Activated CD8-positive, alpha-beta memory T cell treated with anti-CD3 and anti-CD28 coated beads for 1 hour (primary cell): ENCODE measurements at regions not wholly inside any gene's neighbourhood (a gene's known extent, or its start where the extent isn't known, plus 50 kb on each side); places are given as distances from the start of the nearest gene placed in this dataset.

Experiments
- DNase-seq, 2 donors: peaks; one replicate each; pipeline ENCODE4 v3.0.0-alpha.2; 2020; ENCODE audit warnings: low read depth in 1 of 2; ENCODE audit errors: extremely low read depth in 1 of 2

GRCh38 chr10:75347186-75347585 is 54.4 kb downstream of the ZNF503 start:
- no peak for DNase-seq

GRCh38 chr10:75345738-75346137 is 55.8 kb downstream of the ZNF503 start:
- DNase-seq, result no peak

GRCh38 chr10:75344170-75344569 is 57.4 kb downstream of the ZNF503 start:
- no peak for DNase-seq

- DNase-seq, result no peak
Observed at GRCh38 chr10:75342397-75342796, 59.2 kb downstream of the ZNF503 start.

- no peak for DNase-seq
Observed at GRCh38 chr10:75335983-75336382, 65.6 kb downstream of the ZNF503 start.

- DNase-seq, result no peak
Observed at GRCh38 chr10:75335191-75335590, 66.4 kb downstream of the ZNF503 start.

GRCh38 chr10:75334720-75335119 is 66.8 kb downstream of the ZNF503 start:
- DNase-seq, result no peak

GRCh38 chr10:75332081-75332480 is 69.5 kb downstream of the ZNF503 start:
- DNase-seq, result no peak

- no peak for DNase-seq
Observed at GRCh38 chr10:75331081-75331480, 70.5 kb downstream of the ZNF503 start.

GRCh38 chr10:75329190-75329745 is 72.3 kb downstream of the ZNF503 start:
- no peak for DNase-seq

GRCh38 chr10:75326306-75326705 is 75.3 kb downstream of the ZNF503 start:
- DNase-seq, result no peak

GRCh38 chr10:75319274-75319673 is 82.3 kb downstream of the ZNF503 start:
- DNase-seq, result no peak

GRCh38 chr10:75314570-75314969 is 78.8 kb upstream of the COMTD1 start:
- no peak for DNase-seq

- no peak for DNase-seq
Observed at GRCh38 chr10:75312440-75312839, 76.7 kb upstream of the COMTD1 start.

GRCh38 chr10:75305675-75306074 is 69.9 kb upstream of the COMTD1 start:
- DNase-seq, result no peak

GRCh38 chr10:75304741-75305390 is 69.1 kb upstream of the COMTD1 start:
- no peak for DNase-seq

- DNase-seq, result no peak
Observed at GRCh38 chr10:75304313-75304712, 68.6 kb upstream of the COMTD1 start.

- DNase-seq, result no peak
Observed at GRCh38 chr10:75303045-75303777, 67.5 kb upstream of the COMTD1 start.

- DNase-seq, result no peak
Observed at GRCh38 chr10:75302029-75302428, 66.3 kb upstream of the COMTD1 start.

- DNase-seq, result no peak
Observed at GRCh38 chr10:75297021-75297599, 61.4 kb upstream of the COMTD1 start.

- no peak for DNase-seq
Observed at GRCh38 chr10:75295868-75296441, 60.2 kb upstream of the COMTD1 start.
